HCT116 (cell line): ENCODE measurements at regions not wholly inside any gene's neighbourhood (a gene's known extent, or its start where the extent isn't known, plus 50 kb on each side); places are given as distances from the start of the nearest gene placed in this dataset.

Experiments
- ELF1 ChIP-seq: IDR thresholded peaks from 2 replicates; pipeline ENCODE4 v1.6.1; 2012; ENCODE audit warnings: low read depth, borderline replicate concordance
- EZH2phosphoT487 ChIP-seq: fragments of 200-600 bp; IDR thresholded peaks from 2 replicates; pipeline ENCODE4 v1.6.1; 2018; ENCODE audit warnings: antibody characterized with exemption, borderline replicate concordance
- FOSL1 ChIP-seq: IDR thresholded peaks from 2 replicates; pipeline ENCODE4 v1.6.1; 2012; ENCODE audit warnings: low read depth
- POLR2A ChIP-seq: IDR thresholded peaks from 2 replicates; pipeline ENCODE4 v1.7.0; 2011; ENCODE audit warnings: borderline replicate concordance; ENCODE audit not compliant: insufficient read depth, insufficient read length; ENCODE audit errors: extremely low read depth
- POLR2AphosphoS5 ChIP-seq: IDR thresholded peaks from 2 replicates; pipeline ENCODE4 v1.6.1; 2011; ENCODE audit warnings: mild to moderate bottlenecking, low read depth, low read length, moderate library complexity
- SIN3A ChIP-seq: IDR thresholded peaks from 2 replicates; pipeline ENCODE4 v1.6.1; 2012; ENCODE audit warnings: low read depth
- SRF ChIP-seq: IDR thresholded peaks from 2 replicates; pipeline ENCODE4 v1.6.1; 2012; ENCODE audit warnings: low read depth
- YY1 ChIP-seq: IDR thresholded peaks from 2 replicates; pipeline ENCODE4 v1.6.1; 2011; ENCODE audit warnings: low read length, low read depth, moderate library complexity, mild to moderate bottlenecking; ENCODE audit not compliant: insufficient replicate concordance; ENCODE audit errors: extremely low read depth
- ZFX ChIP-seq: fragments of 450-650 bp; IDR thresholded peaks from 2 replicates; pipeline ENCODE4 v1.6.1; 2017
- TF ChIP-seq, protein P1 (sequence below), 3 experiments: fragments of 200-600 bp in 1 of 3; sonication (generic) in 1 of 3; IDR thresholded peaks in 2 of 3; conservative IDR thresholded peaks in 1 of 3; 2 replicates each; pipeline ENCODE4 v1.5.1; 2012 to 2017; ENCODE audit warnings: low read depth in 2 of 3, low read length in 2 of 3, antibody characterized with exemption in 1 of 3, borderline replicate concordance in 1 of 3, control low read depth in 1 of 3, mild to moderate bottlenecking in 1 of 3, mixed read lengths in 1 of 3, mixed run types in 1 of 3, moderate library complexity in 1 of 3; ENCODE audit not compliant: insufficient read depth in 1 of 3
- TF ChIP-seq, protein P2 (sequence below): IDR thresholded peaks from 2 replicates; pipeline ENCODE4 v1.6.1; 2012; ENCODE audit warnings: low read depth
- TF ChIP-seq, protein P3 (sequence below): IDR thresholded peaks from 2 replicates; pipeline ENCODE4 v1.6.1; 2012

DNA sequence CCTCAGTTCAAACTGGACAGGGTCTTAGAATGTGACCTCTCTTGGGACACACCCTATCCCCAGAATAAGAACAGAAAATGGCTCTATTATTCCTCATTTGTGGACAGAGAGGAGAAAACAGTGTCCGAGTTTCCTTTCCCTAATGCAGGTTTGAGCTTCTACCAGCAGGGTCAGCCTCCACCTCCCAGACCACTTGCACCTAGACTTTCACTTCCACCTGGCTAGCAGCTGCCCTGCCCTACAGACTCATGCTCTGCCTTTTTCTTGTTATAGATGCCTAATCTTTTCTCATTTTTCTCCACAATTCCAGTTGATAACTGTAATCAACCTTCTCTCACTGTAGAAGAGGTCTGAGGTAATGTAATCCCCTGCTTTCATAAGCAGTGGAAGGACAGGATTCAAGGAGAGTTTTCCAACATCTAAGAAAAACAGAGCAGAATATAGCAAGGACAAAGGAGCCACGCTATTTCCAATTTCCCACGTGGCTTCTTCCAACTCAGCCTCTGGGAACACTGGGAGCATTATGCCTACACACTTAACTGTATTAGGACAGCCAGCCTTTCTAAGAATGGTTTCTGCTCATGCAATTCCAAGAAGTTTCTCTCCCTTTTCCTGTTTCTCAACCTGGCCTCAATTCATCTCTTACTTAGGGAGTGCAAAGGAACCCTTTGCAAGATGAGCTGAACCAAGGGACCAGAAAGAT lies 239.8 kb downstream of the BCL11A start:
- TF ChIP-seq POLR2A = no peak
- TF ChIP-seq, protein P1, sequence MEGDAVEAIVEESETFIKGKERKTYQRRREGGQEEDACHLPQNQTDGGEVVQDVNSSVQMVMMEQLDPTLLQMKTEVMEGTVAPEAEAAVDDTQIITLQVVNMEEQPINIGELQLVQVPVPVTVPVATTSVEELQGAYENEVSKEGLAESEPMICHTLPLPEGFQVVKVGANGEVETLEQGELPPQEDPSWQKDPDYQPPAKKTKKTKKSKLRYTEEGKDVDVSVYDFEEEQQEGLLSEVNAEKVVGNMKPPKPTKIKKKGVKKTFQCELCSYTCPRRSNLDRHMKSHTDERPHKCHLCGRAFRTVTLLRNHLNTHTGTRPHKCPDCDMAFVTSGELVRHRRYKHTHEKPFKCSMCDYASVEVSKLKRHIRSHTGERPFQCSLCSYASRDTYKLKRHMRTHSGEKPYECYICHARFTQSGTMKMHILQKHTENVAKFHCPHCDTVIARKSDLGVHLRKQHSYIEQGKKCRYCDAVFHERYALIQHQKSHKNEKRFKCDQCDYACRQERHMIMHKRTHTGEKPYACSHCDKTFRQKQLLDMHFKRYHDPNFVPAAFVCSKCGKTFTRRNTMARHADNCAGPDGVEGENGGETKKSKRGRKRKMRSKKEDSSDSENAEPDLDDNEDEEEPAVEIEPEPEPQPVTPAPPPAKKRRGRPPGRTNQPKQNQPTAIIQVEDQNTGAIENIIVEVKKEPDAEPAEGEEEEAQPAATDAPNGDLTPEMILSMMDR (IDR thresholded peaks at IDR 0.05 in 2 of 3, conservative IDR thresholded peaks at IDR 0.05 in 1 of 3; ENCODE audit: borderline replicate concordance in 1 of 3, insufficient read depth in 1 of 3, low read depth in 2 of 3, low read length in 2 of 3) = no peak
- TF ChIP-seq ELF1 = no peak
- no peak for TF ChIP-seq EZH2phosphoT487
- TF ChIP-seq, protein P2, sequence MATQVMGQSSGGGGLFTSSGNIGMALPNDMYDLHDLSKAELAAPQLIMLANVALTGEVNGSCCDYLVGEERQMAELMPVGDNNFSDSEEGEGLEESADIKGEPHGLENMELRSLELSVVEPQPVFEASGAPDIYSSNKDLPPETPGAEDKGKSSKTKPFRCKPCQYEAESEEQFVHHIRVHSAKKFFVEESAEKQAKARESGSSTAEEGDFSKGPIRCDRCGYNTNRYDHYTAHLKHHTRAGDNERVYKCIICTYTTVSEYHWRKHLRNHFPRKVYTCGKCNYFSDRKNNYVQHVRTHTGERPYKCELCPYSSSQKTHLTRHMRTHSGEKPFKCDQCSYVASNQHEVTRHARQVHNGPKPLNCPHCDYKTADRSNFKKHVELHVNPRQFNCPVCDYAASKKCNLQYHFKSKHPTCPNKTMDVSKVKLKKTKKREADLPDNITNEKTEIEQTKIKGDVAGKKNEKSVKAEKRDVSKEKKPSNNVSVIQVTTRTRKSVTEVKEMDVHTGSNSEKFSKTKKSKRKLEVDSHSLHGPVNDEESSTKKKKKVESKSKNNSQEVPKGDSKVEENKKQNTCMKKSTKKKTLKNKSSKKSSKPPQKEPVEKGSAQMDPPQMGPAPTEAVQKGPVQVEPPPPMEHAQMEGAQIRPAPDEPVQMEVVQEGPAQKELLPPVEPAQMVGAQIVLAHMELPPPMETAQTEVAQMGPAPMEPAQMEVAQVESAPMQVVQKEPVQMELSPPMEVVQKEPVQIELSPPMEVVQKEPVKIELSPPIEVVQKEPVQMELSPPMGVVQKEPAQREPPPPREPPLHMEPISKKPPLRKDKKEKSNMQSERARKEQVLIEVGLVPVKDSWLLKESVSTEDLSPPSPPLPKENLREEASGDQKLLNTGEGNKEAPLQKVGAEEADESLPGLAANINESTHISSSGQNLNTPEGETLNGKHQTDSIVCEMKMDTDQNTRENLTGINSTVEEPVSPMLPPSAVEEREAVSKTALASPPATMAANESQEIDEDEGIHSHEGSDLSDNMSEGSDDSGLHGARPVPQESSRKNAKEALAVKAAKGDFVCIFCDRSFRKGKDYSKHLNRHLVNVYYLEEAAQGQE = no peak
- TF ChIP-seq, protein P3, sequence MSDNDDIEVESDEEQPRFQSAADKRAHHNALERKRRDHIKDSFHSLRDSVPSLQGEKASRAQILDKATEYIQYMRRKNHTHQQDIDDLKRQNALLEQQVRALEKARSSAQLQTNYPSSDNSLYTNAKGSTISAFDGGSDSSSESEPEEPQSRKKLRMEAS = no peak
- no peak for TF ChIP-seq POLR2AphosphoS5
- no peak for TF ChIP-seq SRF
- no peak for TF ChIP-seq FOSL1
- no peak for TF ChIP-seq ZFX
- TF ChIP-seq SIN3A = no peak
- TF ChIP-seq YY1 = no peak
